Hippocampal formation (tissue), 2 donors: ENCODE measurements at regions not wholly inside any gene's neighbourhood (a gene's known extent, or its start where the extent isn't known, plus 50 kb on each side); places are given as distances from the start of the nearest gene placed in this dataset.

ENCODE experiments used
- DNase-seq, 2 donors: peaks; one replicate each; lab custom pipeline; 2025; lab: John Stamatoyannopoulos, UW

DNA sequence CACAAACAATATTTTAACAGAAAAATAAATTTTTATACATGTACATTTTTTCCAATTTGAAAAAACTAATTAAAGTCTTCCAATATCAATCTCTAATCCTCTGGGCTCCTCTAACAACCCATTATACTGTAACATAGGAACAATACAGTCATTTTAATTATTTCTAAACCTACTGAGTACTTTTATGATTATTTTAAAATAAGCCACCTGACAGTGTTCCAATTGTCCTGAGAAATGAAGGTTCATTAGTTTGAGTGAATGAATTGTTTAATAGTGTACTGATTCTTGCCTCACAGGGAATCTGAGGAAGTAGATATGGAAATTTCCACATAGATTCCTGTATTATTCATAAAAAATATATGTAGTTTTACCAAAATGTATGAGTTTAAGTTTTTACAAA lies 123.1 kb upstream of the EYS start:
- no peak for DNase-seq

DNA sequence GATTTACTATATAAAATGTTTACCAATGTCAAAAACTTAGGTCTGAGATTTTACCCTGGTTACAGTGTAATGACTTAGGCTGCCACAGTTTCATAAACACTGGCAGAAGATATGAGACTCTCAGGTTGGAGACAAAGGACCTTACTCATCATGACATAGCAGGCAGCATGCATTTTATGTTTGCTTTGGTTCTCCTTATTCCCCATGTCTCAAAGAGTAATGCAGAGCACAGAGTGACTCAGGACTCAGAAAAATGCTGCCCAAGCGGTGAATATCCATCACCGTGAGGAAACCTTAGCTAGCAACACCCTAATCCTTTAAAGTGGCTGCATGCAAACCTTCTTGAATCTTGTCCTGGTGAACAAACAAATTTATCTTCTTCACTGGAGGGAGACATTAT lies 112.1 kb upstream of the EYS start:
- no peak for DNase-seq

DNA sequence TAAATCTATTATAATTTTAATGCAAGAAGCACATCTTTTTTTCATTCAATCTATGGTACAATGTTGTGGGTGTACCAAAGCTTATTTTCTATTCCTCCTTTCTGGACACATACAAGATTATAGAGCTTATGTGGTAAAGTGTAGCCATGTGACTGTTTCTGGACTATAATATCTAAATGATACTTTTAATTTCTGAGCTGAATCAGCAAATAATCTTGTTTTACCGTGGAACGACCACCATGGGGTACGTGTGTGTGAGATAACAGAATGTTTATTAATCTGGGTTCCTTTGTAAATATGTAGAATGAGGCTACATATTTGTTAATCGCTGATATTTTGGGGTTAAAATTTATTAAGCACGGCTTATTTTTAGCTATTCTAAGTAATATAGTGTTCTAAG lies 111.5 kb upstream of the EYS start:
- DNase-seq, result no peak

DNA sequence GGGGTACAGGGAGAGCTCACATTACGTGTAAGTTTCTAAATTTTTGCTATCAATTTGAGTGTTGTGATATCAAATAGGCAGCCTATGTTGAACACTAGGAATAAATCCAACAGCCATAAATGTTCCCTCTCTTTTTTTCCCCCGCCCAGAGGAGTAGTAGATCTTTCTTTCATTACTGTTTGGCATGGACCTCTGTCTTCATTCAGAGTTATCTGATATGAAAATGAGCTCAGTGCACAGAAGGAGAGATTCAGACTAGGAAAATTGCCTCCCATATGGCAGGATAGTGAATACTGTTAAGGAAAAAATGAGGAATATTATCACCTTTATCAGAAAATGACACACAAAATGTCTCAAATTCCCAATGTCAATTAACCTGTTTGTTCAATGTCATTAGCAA lies 110.0 kb upstream of the EYS start:
- no peak for DNase-seq

DNA sequence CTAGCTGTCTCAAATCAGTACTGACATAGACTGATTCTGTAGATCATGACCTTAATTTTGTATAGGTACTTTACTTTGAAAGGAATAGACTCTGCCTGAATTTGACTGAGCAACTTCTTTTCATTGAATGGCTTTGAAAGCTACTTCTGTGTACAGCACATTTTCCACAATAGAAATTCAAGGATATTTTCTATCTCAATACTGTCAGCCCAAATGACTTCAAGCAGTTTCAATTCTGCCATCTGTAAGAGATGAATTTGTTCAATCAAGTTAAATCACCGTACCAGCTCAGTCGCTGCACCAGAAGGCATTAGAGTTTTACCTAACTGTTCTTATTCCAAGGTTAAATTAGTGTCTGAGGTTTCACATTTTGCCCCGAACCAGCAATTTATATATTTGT lies 107.0 kb upstream of the EYS start:
- no peak for DNase-seq

DNA sequence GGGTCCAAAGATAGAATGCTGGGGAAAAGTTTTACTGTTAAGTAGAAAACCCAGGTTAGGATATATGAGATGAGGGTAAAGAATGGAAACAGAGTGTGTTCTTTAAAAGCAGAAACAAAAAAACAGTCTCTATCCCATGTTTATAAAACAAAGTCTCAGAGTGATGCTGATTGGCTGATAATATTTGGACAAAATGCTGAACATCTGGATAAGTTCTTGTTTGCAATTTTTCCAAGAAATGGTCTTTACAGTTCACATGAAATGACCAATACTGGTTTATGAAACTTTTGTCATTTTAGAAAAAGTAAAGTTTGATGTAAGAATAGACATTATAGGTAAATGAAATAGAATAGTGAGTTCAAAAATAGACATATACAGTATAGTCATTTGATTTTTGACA lies 96.2 kb upstream of the EYS start:
- DNase-seq, result no peak

DNA sequence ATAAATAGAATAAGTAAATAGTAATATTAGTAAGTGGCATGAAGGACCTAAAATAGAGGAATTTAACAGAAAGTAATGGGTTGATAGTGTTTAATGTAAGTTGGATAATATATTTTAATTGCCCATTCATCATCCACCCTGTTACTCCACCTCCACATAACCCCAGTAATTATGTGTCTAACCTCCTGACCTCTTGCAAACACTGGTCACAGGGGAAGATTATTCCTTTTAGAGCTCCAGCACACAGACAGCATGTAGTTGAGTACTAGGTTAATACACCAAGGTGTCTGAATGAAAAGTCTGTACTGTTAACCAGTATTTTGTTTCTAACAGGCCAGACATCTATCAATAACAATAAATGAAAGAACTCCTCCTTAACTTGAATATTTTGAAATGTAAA lies 92.4 kb upstream of the EYS start:
- no peak for DNase-seq

DNA sequence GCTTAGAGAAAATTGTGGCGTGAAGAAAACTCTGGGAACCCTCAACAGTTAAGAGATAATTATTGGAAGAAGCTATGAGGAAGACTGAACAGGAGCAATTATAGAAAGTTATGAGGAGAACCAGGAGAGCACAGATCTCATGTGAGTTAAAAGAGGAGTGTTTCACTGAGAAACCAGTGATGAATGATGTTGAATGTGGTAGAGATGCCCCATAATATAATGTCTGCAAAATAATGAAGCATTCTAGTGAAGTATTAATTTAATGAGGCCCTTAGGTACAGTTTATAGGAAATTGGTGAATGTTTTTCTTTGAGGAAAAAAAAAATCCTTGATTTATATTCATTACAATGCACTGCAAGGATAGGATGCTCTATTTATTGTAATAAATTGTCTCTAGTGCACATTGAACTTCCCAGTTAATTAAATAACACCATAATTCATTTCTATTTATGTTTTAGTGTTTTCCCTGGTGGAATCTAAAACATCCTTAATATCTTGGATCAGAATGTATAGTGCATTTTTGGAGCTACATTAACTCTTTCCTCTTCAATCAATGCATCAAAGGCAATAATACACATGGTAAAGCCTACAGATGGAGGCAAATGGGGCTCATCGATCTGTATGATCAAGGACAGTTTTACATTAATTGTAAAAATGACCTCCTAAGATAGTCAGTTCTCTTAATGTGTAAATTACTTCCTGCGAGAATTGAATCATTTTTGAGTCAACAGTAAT lies 91.4 kb upstream of the EYS start:
- DNase-seq, result no peak

DNA sequence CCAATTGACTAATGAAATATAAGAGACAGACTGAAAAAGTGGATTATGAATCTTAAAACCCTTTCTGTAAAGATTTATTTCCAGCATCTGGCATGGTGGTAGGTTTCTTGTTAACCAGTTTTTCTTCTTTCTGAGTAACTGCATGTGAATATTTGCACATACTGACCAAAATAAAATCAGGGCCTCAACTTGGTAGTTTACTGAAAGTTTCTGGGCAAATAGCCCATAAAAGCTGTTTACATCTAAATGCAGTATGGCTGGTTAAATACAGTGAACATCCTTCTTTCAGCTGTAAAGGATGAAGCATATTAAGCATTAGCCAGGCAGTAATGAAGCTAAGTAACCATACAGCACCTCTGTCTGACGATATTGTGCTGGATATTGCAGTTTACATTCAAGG lies 83.6 kb upstream of the EYS start:
- no peak for DNase-seq

DNA sequence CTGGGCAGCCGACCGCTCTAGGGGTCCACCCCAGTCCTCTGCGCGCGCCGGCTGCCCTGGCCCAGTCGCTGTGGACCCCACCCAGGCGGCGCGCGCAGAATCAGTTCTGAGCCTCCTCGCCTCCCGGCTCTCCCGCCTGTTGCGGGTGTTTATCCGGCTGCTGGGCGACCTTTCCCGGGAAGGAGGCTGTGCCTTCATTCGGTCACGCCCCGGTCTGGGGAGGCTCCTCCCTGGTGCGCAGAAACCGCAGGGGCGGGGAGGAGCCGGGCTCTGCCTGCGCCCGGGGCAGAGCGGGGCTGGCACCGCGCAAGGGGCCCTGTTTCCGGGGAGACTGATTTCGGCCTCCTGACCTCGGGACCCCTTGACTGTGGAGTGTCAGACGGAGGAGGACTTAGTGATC lies 80.8 kb upstream of the EYS start:
- no peak for DNase-seq

DNA sequence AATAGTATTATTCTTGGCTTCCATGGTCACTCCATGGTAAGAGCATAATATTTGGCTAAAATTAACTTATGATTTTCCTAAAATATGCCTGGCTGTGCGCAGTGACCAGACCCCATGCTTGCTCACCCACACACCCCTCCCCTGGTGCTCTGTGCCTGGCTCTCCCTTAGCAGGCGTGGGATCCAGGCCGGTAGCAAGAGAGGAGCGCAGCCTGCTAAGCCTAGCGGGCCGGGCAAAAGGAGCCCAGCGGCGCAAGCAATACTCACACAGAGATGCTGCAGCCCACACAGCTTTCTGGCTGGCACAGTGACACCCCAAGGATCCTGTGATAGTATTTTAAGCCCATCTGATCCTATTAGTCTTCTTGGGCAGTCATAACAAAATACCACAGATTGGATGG lies 79.8 kb upstream of the EYS start:
- no peak for DNase-seq

DNA sequence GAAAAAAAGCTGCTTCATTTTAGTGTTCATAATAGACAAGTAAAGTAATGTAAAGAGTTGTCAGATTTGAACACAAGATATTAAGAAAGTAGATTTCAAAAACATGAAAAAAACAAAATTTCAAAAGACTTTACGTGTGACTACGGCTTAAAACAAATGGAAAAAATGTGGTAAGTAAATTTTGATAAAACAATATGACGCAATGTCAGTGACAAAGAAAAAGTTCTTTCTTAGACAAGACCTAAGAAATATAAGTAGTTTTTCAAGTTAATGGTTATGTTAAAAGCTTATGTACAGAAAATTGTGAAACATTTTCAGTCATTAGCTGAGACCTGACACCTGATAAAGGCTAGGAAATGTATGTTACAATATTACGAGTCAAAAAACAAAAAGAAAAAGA lies 73.7 kb upstream of the EYS start:
- DNase-seq, result no peak

DNA sequence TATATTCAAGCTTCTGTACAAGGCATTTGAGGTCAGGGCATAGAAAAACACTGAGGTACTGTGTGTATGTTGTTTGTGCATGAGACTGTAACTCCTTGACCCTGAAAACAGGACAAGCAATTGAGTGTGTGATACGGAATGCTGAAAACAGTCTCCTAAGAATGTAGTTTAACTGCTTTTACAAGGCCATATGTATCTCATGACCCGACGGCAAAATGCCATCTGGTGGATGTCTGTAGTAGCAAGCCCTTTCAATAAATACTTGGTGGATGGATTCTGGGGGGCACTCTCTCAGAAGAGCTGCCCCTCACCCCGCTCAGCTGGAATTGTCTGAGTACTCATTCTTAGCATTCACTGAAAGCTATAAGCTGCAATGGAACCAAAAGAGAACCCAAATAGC lies 69.3 kb upstream of the EYS start:
- DNase-seq, result no peak

DNA sequence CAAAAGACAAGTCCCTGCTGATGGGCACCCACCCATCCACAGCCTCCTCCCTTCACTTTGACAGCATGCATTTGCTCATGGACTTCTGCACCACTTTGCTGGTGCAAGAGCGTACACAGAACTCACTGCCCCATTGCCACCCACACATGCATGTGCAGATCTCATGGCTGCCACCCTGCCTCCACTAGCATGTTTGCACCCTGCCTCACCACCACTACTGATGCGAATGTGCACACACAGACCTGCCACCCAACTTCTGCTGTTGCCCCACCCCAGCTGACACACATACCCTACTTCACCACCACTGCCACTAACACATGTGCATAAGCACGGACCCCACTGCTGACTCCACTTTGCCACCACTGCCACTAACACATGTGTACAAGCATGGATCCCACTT lies 64.9 kb upstream of the EYS start:
- DNase-seq, result no peak

DNA sequence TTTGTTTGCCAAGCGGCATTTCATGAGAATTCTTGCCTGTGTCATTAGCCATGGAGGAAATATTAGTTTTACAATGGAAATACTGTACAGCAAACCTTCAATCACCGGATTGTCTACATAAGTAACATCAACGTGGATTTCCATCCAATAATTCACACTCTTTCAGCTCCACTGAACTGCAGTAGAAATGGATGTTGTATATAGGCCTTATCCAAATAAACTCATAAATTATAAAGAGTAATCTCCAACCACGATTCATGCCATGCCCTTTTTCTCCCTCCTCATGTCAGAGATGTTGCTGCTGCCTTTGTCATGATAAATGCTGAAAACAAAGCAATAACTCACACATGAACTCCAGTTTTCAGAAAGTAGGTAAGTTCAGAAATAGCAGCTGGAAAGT lies 54.9 kb upstream of the EYS start:
- DNase-seq, result no peak

DNA sequence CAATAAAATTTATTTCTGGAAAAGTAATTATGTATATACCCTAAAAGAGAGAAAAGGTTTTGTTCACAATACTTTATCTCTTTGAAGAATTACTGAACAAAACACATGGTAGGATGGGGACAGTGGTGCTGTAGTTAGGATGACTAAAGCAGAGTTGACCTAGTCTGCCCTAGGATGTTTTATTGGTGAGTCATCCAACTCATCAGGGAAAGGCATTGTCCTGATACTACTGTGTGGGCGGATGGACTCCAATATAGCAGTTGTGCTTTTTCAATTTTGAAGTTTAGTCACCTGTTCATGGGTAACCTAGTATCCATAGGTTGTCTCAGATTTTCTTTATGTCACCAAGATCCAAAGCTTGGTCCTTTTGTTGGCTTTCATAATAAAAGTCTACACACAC lies 53.3 kb upstream of the EYS start:
- DNase-seq, result no peak
